HL-60 (cell line): ENCODE measurements at regions not wholly inside any gene's neighbourhood (a gene's known extent, or its start where the extent isn't known, plus 50 kb on each side); places are given as distances from the start of the nearest gene placed in this dataset.

Experiments used
- DNase-seq, 2 experiments: peaks; one replicate each; pipeline ENCODE4 v3.0.0-alpha.2; 2010 to 2020; ENCODE audit warnings: low read depth in 1 of 2, low spot score in 1 of 2
- H3K27ac ChIP-seq: fragments of 250-450 bp; sonication (Bioruptor Pico); replicated peaks from 2 replicates; pipeline ENCODE4 v1.5.1; 2020; ENCODE audit warnings: mild to moderate bottlenecking, moderate library complexity
- H3K27me3 ChIP-seq: fragments of 250-450 bp; sonication (Bioruptor Pico); 2 replicates; pipeline ENCODE4 v1.5.1; 2021; ENCODE audit warnings: mild to moderate bottlenecking, moderate library complexity; ENCODE audit not compliant: insufficient read depth, poor library complexity, severe bottlenecking
- H3K4me3 ChIP-seq: replicated peaks from 2 replicates; pipeline ENCODE4 v1.5.1; 2011; ENCODE audit warnings: mild to moderate bottlenecking, control low read depth, low read length; ENCODE audit not compliant: insufficient read depth
- CTCF ChIP-seq: IDR thresholded peaks from one replicate; pipeline ENCODE4 v1.5.1; 2011; ENCODE audit warnings: low read length, control low read depth, inconsistent platforms; ENCODE audit not compliant: insufficient read depth
- GABPA ChIP-seq: IDR thresholded peaks from 2 replicates; pipeline ENCODE4 v1.6.1; 2012; ENCODE audit warnings: low read depth
- POLR2AphosphoS5 ChIP-seq: IDR thresholded peaks from 2 replicates; pipeline ENCODE4 v1.6.1; 2012; ENCODE audit warnings: low read depth
- SPI1 ChIP-seq: IDR thresholded peaks from 2 replicates; pipeline ENCODE4 v1.6.1; 2012; ENCODE audit warnings: low read depth, mild to moderate bottlenecking, borderline replicate concordance
- TF ChIP-seq, protein P1 (sequence below): IDR thresholded peaks from 2 replicates; pipeline ENCODE4 v1.6.1; 2012; ENCODE audit warnings: low read depth; ENCODE audit not compliant: insufficient replicate concordance

GRCh38 chr9:88684046-88684445 lies 149.1 kb downstream of the NXNL2 start:
- TF ChIP-seq SPI1 (no peak), CTCF (no peak), POLR2AphosphoS5 (no peak), GABPA (no peak)
- TF ChIP-seq, protein P1, sequence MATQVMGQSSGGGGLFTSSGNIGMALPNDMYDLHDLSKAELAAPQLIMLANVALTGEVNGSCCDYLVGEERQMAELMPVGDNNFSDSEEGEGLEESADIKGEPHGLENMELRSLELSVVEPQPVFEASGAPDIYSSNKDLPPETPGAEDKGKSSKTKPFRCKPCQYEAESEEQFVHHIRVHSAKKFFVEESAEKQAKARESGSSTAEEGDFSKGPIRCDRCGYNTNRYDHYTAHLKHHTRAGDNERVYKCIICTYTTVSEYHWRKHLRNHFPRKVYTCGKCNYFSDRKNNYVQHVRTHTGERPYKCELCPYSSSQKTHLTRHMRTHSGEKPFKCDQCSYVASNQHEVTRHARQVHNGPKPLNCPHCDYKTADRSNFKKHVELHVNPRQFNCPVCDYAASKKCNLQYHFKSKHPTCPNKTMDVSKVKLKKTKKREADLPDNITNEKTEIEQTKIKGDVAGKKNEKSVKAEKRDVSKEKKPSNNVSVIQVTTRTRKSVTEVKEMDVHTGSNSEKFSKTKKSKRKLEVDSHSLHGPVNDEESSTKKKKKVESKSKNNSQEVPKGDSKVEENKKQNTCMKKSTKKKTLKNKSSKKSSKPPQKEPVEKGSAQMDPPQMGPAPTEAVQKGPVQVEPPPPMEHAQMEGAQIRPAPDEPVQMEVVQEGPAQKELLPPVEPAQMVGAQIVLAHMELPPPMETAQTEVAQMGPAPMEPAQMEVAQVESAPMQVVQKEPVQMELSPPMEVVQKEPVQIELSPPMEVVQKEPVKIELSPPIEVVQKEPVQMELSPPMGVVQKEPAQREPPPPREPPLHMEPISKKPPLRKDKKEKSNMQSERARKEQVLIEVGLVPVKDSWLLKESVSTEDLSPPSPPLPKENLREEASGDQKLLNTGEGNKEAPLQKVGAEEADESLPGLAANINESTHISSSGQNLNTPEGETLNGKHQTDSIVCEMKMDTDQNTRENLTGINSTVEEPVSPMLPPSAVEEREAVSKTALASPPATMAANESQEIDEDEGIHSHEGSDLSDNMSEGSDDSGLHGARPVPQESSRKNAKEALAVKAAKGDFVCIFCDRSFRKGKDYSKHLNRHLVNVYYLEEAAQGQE = no peak
- Histone ChIP-seq H3K27ac (no peak overlapping the region), H3K27me3 (no peaks in the 10 kb centered on the region), H3K4me3 (no peak overlapping the region)
- no peak for DNase-seq

DNA sequence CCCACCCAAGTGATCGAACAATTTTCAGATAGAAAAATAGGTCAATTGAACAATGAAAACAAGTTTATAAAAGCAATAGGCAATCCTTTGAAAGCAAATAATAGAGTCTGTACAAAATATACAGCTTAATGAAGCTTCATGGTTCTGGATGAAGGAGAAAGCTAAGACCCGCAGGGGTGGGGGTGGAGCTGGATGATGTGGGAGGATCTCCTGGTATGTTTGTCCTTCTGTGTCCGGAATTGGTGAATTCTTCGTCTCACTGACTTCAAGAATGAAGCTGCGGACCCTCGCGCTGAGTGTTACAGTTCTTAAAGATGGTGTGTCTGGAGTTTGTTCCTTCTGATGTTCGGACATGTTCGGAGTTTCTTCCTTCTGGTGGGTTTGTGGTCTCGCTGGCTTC lies 149.9 kb downstream of the NXNL2 start:
- Histone ChIP-seq H3K27me3 (no peaks in the 10 kb centered on the region), H3K27ac (no peak overlapping the region), H3K4me3 (no peak overlapping the region)
- no peak for DNase-seq
- TF ChIP-seq, protein P1 = no peak
- TF ChIP-seq CTCF (no peak), SPI1 (no peak)

GRCh38 chr9:88685966-88686365 lies 151.0 kb downstream of the NXNL2 start:
- Histone ChIP-seq H3K27ac (no peak overlapping the region), H3K27me3 (no peaks in the 10 kb centered on the region), H3K4me3 (no peak overlapping the region)
- no peak for DNase-seq
- TF ChIP-seq SPI1 (no peak), CTCF (no peak), POLR2AphosphoS5 (no peak), GABPA (no peak)
- TF ChIP-seq, protein P1 = no peak
